Sigmoid colon (tissue), 4 donors: ENCODE measurements at regions not wholly inside any gene's neighbourhood (a gene's known extent, or its start where the extent isn't known, plus 50 kb on each side); places are given as distances from the start of the nearest gene placed in this dataset.

Experiments used
- EP300 ChIP-seq, 4 donors: sonication (generic); formaldehyde crosslinking; IDR thresholded peaks; one replicate each; pipeline ENCODE4 v1.6.1; 2017; ENCODE audit warnings: antibody characterized with exemption in 4 of 4
- POLR2A ChIP-seq, 2 donors: fragments of 450-650 bp; IDR thresholded peaks; one replicate each; pipeline ENCODE4 v1.6.1; 2016; ENCODE audit warnings: antibody characterized with exemption in 2 of 2, mild to moderate bottlenecking in 2 of 2, moderate library complexity in 2 of 2
- POLR2AphosphoS5 ChIP-seq, 4 donors: sonication (generic); formaldehyde crosslinking; IDR thresholded peaks; one replicate each; pipeline ENCODE4 v1.6.1; 2017; ENCODE audit warnings: antibody characterized with exemption in 4 of 4
- TF ChIP-seq, protein P1 (sequence below), 4 experiments: fragments of 450-650 bp in 3 of 4; fragments of 200-600 bp in 1 of 4; IDR thresholded peaks; one replicate each; pipeline ENCODE4 v1.5.1; 2016 to 2019; ENCODE audit warnings: antibody characterized with exemption in 4 of 4, mild to moderate bottlenecking in 3 of 4, moderate library complexity in 2 of 4

DNA sequence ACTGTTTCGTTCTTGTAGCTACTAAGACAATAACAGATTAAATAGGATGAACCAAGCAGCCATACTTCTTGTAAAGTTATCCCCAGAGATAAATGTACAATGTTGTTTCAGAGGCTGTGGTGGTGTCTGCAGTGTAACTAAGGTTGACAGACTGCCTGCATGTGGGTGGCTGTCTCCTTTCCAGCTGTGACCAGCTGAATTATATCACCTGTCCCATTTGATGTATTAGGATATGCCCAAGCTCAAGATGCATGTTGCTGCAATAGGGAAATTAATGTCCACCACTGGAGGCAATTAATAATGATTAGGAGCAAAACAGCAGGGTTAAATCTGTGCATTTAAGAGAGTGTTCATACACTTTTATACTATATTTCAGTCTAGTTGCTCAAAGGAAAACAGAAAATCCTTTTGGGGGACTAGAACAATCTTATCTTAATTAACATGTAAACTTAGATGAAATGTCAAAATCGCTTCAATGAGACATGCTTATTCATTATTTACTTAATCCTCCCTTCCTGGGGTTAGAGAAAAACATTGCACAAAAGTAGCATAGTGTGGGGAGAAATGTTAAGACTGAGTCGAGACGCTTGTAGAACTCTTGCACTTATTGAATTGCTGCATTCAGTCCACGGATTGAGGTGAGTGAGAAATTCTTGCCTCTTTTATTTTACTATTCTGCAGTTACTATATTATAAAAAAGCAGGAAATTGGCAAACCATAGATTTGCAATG lies 269.0 kb downstream of the SNX10 start:
- TF ChIP-seq, protein P1, sequence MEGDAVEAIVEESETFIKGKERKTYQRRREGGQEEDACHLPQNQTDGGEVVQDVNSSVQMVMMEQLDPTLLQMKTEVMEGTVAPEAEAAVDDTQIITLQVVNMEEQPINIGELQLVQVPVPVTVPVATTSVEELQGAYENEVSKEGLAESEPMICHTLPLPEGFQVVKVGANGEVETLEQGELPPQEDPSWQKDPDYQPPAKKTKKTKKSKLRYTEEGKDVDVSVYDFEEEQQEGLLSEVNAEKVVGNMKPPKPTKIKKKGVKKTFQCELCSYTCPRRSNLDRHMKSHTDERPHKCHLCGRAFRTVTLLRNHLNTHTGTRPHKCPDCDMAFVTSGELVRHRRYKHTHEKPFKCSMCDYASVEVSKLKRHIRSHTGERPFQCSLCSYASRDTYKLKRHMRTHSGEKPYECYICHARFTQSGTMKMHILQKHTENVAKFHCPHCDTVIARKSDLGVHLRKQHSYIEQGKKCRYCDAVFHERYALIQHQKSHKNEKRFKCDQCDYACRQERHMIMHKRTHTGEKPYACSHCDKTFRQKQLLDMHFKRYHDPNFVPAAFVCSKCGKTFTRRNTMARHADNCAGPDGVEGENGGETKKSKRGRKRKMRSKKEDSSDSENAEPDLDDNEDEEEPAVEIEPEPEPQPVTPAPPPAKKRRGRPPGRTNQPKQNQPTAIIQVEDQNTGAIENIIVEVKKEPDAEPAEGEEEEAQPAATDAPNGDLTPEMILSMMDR (IDR thresholded peaks at IDR 0.05), result no peak
- TF ChIP-seq POLR2A (IDR thresholded peaks at IDR 0.05) (no peak), POLR2AphosphoS5 (IDR thresholded peaks at IDR 0.05) (no peak), EP300 (IDR thresholded peaks at IDR 0.05) (no peak)
